Endothelial cell (in vitro differentiated cells): ENCODE measurements at regions not wholly inside any gene's neighbourhood (a gene's known extent, or its start where the extent isn't known, plus 50 kb on each side); places are given as distances from the start of the nearest gene placed in this dataset.

Source experiments
- DNase-seq: peaks from one replicate; pipeline ENCODE4 v3.0.0; 2021; ENCODE audit warnings: low spot score
- H3K27ac Mint-ChIP-seq: one replicate; pipeline ENCODE4 v1.8.0; 2021; ENCODE audit warnings: mixed read lengths, inconsistent platforms; ENCODE audit not compliant: unreplicated experiment
- H3K27me3 Mint-ChIP-seq: one replicate; pipeline ENCODE4 v1.8.0; 2021; ENCODE audit warnings: mild to moderate bottlenecking, moderate library complexity, mixed read lengths, inconsistent platforms; ENCODE audit not compliant: unreplicated experiment
- H3K36me3 Mint-ChIP-seq: one replicate; pipeline ENCODE4 v1.8.0; 2021; ENCODE audit warnings: mild to moderate bottlenecking, low read depth, mixed read lengths, inconsistent platforms; ENCODE audit not compliant: unreplicated experiment
- H3K4me1 Mint-ChIP-seq: one replicate; pipeline ENCODE4 v1.8.0; 2021; ENCODE audit warnings: mild to moderate bottlenecking, mixed read lengths, inconsistent platforms; ENCODE audit not compliant: unreplicated experiment
- H3K4me3 Mint-ChIP-seq: one replicate; pipeline ENCODE4 v1.8.0; 2021; ENCODE audit warnings: mild to moderate bottlenecking, mixed read lengths, inconsistent platforms; ENCODE audit not compliant: unreplicated experiment
- H3K9me3 Mint-ChIP-seq: one replicate; pipeline ENCODE4 v1.8.0; 2021; ENCODE audit warnings: mixed read lengths, inconsistent platforms; ENCODE audit not compliant: unreplicated experiment
- TF ChIP-seq, protein P1 (sequence below): fragments of 200-600 bp; sonication (generic); IDR thresholded peaks from one replicate; pipeline ENCODE4 v1.5.0; 2021; ENCODE audit warnings: antibody characterized with exemption; ENCODE audit not compliant: unreplicated experiment

DNA sequence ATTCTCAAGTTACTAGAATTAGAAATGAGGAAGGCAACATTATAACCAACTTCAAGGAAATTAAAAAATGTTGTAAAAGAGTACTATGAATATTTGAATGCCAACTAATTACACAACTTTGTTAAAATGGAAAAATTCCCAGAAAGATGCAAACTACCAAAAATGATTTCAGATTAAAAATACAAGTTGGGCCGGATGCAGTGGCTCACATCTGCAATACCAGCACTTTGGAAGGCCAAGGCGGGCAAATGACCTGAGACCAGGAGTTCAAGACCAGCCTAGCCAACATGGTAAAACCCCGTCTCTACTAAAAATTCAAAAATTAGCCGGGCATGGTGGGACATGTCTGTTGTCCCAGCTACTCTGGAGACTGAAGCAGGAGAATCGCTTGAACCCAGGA, 874.2 kb upstream of the GJE1 start:
- H3K9me3 Mint-ChIP-seq, result no peaks in the 10 kb centered on the region
- no peak overlapping the region for H3K4me3 Mint-ChIP-seq
- no peaks in the 10 kb centered on the region for H3K36me3 Mint-ChIP-seq
- TF ChIP-seq, protein P1, sequence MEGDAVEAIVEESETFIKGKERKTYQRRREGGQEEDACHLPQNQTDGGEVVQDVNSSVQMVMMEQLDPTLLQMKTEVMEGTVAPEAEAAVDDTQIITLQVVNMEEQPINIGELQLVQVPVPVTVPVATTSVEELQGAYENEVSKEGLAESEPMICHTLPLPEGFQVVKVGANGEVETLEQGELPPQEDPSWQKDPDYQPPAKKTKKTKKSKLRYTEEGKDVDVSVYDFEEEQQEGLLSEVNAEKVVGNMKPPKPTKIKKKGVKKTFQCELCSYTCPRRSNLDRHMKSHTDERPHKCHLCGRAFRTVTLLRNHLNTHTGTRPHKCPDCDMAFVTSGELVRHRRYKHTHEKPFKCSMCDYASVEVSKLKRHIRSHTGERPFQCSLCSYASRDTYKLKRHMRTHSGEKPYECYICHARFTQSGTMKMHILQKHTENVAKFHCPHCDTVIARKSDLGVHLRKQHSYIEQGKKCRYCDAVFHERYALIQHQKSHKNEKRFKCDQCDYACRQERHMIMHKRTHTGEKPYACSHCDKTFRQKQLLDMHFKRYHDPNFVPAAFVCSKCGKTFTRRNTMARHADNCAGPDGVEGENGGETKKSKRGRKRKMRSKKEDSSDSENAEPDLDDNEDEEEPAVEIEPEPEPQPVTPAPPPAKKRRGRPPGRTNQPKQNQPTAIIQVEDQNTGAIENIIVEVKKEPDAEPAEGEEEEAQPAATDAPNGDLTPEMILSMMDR, result no peak
- no peaks in the 10 kb centered on the region for H3K4me1 Mint-ChIP-seq
- no peak for DNase-seq
- H3K27me3 Mint-ChIP-seq, result no peaks in the 10 kb centered on the region
- H3K27ac Mint-ChIP-seq, result no peak overlapping the region

DNA sequence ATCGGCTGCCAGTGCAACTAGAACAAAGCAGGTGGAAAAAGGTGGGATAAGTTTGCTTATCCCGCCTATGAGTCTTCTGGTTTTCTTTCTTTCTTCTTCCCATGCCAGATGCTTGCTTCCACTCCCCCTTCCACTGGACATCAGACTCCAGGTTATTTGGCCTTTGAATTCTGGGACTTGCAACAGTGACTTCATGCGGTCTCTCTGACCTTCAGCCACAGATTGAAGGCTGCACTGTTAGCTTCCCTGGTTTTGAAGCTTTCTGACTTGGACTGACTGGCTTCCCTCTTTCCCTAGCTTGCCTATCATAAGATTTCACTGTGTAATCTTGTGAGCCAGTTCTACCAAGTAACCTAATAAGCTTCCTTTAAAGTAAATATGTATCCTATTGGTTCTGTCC, 878.4 kb upstream of the GJE1 start:
- no peaks in the 10 kb centered on the region for H3K27me3 Mint-ChIP-seq
- H3K4me3 Mint-ChIP-seq, result no peak overlapping the region
- no peak for DNase-seq
- H3K4me1 Mint-ChIP-seq, result no peaks in the 10 kb centered on the region
- H3K27ac Mint-ChIP-seq, result no peak overlapping the region
- H3K36me3 Mint-ChIP-seq, result no peaks in the 10 kb centered on the region
- TF ChIP-seq, protein P1, result no peak
- H3K9me3 Mint-ChIP-seq, result no peaks in the 10 kb centered on the region

DNA sequence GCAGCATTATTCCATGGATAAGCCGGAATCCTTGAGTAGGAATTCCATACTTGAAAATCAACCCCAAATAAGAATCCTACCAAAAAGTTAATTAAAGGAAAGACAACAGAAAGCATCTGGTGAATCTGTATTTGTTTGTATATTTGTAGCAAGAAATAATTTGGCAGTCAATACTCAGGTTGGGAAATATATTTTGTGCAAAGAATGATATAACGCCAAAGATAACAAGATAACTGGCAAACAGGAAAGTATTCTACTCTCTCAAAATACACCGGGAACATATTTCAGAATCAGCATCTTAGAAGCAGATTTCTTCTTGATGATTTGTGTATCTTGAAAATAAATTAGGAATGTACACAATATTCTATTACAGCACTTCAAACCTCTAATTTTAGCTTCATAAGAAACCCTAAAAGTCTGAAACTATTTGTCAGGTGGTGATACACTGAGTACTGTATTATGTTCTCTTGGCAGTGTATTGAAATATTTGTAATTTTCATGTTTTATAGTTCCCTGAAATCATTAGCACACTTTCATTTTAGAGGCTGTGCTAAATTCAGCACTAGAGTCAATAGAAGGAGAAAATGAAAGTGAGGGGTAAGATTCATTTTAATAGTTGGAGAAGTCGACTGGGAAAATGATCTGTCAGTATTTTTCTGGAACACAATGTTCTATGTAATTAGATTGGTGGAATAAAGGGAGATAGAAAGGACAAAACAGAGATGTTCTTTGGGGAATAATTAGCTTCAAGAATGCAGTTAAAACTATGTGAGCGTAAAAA, 879.7 kb upstream of the GJE1 start:
- TF ChIP-seq, protein P1, result no peak

DNA sequence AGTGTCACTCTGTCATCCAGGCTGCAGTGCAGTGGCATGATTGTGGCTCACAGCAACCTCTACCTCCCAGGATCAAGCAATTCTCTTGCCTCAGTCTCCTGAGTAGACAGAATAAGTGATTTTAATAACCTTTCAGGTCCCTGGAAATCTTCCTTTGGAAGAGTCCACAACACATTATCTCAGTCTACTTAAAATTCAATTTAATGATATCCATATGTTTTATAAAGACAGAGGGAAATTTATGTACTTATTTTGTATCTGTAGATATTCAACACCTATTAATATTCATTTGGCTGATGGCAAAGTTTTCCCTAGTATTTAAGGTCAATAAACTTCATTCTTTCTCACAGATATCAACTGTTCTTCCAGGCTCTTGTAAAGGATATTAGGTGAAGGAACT, 881.4 kb upstream of the GJE1 start:
- Mint-ChIP-seq H3K36me3 (no peaks in the 10 kb centered on the region), H3K4me1 (no peaks in the 10 kb centered on the region), H3K27me3 (no peaks in the 10 kb centered on the region), H3K4me3 (no peak overlapping the region), H3K9me3 (no peaks in the 10 kb centered on the region), H3K27ac (no peak overlapping the region)
- DNase-seq, result no peak
- TF ChIP-seq, protein P1, result no peak

More for the DNA sequence above, 879.7 kb upstream of the GJE1 start:
- H3K27me3 Mint-ChIP-seq, result no peaks in the 10 kb centered on the region
- no peak for DNase-seq
- no peak overlapping the region for H3K27ac Mint-ChIP-seq
- H3K36me3 Mint-ChIP-seq, result no peaks in the 10 kb centered on the region
- H3K4me3 Mint-ChIP-seq, result no peak overlapping the region
- no peaks in the 10 kb centered on the region for H3K4me1 Mint-ChIP-seq
- no peaks in the 10 kb centered on the region for H3K9me3 Mint-ChIP-seq

DNA sequence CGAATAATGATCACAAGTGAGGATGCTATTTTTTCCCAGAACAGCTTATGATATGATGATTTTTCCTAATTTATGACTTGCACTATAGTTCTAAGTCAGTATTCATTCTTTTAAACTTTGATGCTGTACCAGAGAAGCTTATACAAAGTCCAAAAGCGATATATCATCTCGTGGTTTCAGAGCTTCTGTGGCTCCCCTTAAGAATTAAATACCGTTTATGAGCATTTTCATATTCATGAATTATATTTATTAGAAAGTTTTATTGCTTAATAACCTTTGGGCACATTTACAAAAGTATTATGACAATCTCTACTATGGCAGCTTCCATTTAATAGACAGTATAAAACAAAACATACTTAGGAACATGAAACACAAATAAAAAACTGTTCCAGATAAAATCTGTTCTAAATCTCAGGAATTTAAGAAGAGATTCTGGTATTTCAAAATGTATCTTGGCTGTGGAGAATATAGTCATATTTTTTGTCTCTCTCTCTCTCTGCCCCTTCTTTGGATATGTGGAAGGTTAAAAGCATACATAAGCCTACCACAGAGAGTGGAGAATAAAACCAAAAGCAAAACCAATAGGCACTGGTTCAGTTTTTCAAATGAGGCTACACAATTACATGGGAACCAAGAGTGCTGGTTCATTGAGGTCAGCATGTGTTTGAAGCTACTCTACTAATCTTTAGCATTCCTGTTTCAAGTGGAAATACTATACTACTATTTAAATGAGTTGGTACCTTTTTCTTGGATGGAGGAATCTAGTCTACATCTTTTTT, 884.5 kb upstream of the GJE1 start:
- H3K4me3 Mint-ChIP-seq, result no peak overlapping the region
- no peak for DNase-seq
- TF ChIP-seq, protein P1, result no peak
- H3K9me3 Mint-ChIP-seq, result no peaks in the 10 kb centered on the region
- no peaks in the 10 kb centered on the region for H3K27me3 Mint-ChIP-seq
- H3K27ac Mint-ChIP-seq, result no peak overlapping the region
- no peaks in the 10 kb centered on the region for H3K36me3 Mint-ChIP-seq
- no peaks in the 10 kb centered on the region for H3K4me1 Mint-ChIP-seq
